ENCODE measurements at regions not wholly inside any gene's neighbourhood (a gene's known extent, or its start where the extent isn't known, plus 50 kb on each side); places are given as distances from the start of the nearest gene placed in this dataset.
"Not testable (repeated sequence)": the region's sequence is repeated elsewhere in the genome, so short reads cannot be mapped to it uniquely, and the experiment has no call there.

- DNase-seq (ENCODE audit: low read depth, low spot score), result no peak
Measured at GRCh38 chr19:28686756-28687155, 526.2 kb downstream of the UQCRFS1 start.

GRCh38 chr19:28685802-28686201 lies 527.1 kb downstream of the UQCRFS1 start:
- no peak for DNase-seq (ENCODE audit: low read depth, low spot score)

- not testable (repeated sequence) for DNase-seq (ENCODE audit: low read depth, low spot score)
Measured at GRCh38 chr19:28685077-28685476, 527.9 kb downstream of the UQCRFS1 start.

- no peak for DNase-seq (ENCODE audit: low read depth, low spot score)
Measured at GRCh38 chr19:28680111-28680510, 532.8 kb downstream of the UQCRFS1 start.

- DNase-seq (ENCODE audit: low read depth, low spot score), result no peak
Measured at GRCh38 chr19:28670836-28671235, 542.1 kb downstream of the UQCRFS1 start.

GRCh38 chr19:28669804-28670203 lies 543.1 kb downstream of the UQCRFS1 start:
- DNase-seq (ENCODE audit: low read depth, low spot score), result no peak

- no peak for DNase-seq (ENCODE audit: low read depth, low spot score)
Measured at GRCh38 chr19:28667348-28667977, 545.5 kb downstream of the UQCRFS1 start.

GRCh38 chr19:28665748-28666147 lies 547.2 kb downstream of the UQCRFS1 start:
- no peak for DNase-seq (ENCODE audit: low read depth, low spot score)

GRCh38 chr19:28656644-28657043 lies 556.3 kb downstream of the UQCRFS1 start:
- DNase-seq (ENCODE audit: low read depth, low spot score), result no peak

- no peak for DNase-seq (ENCODE audit: low read depth, low spot score)
Measured at GRCh38 chr19:28655054-28655453, 557.9 kb downstream of the UQCRFS1 start.

GRCh38 chr19:28652765-28653164 lies 560.2 kb downstream of the UQCRFS1 start:
- no peak for DNase-seq (ENCODE audit: low read depth, low spot score)

GRCh38 chr19:28646629-28647028 lies 566.3 kb downstream of the UQCRFS1 start:
- no peak for DNase-seq (ENCODE audit: low read depth, low spot score)

- no peak for DNase-seq (ENCODE audit: low read depth, low spot score)
Measured at GRCh38 chr19:28644169-28644775, 568.7 kb downstream of the UQCRFS1 start.

GRCh38 chr19:28642787-28643683 lies 569.9 kb downstream of the UQCRFS1 start:
- DNase-seq (ENCODE audit: low read depth, low spot score), result no peak

- DNase-seq (ENCODE audit: low read depth, low spot score), result no peak
Measured at GRCh38 chr19:28641395-28641794, 571.6 kb downstream of the UQCRFS1 start.

- no peak for DNase-seq (ENCODE audit: low read depth, low spot score)
Measured at GRCh38 chr19:28640506-28640905, 572.4 kb downstream of the UQCRFS1 start.

- no peak for DNase-seq (ENCODE audit: low read depth, low spot score)
Measured at GRCh38 chr19:28638445-28638844, 574.5 kb downstream of the UQCRFS1 start.

- no peak for DNase-seq (ENCODE audit: low read depth, low spot score)
Measured at GRCh38 chr19:28636706-28637105, 576.2 kb downstream of the UQCRFS1 start.

GRCh38 chr19:28636016-28636629 lies 576.8 kb downstream of the UQCRFS1 start:
- no peak for DNase-seq (ENCODE audit: low read depth, low spot score)

GRCh38 chr19:28634837-28635236 lies 578.1 kb downstream of the UQCRFS1 start:
- no peak for DNase-seq (ENCODE audit: low read depth, low spot score)

- DNase-seq (ENCODE audit: low read depth, low spot score), result no peak
Measured at GRCh38 chr19:28634019-28634328, 579.0 kb downstream of the UQCRFS1 start.

GRCh38 chr19:28633319-28634018 lies 579.5 kb downstream of the UQCRFS1 start:
- peak; percentile 40 for DNase-seq (ENCODE audit: low read depth, low spot score)

Measured in iPS DF 19.7 (cell line).